Heart right ventricle (tissue), 16 donors: ENCODE measurements at regions not wholly inside any gene's neighbourhood (a gene's known extent, or its start where the extent isn't known, plus 50 kb on each side); places are given as distances from the start of the nearest gene placed in this dataset.

Experiments
- ATAC-seq, 8 donors: fragments of 200-7000 bp; cut with Tn5 transposase; one replicate each; pipeline ENCODE4 v1.9.1; 2020; ENCODE audit warnings: mild to moderate bottlenecking in 8 of 8, moderate library complexity in 8 of 8, moderate number of reproducible peaks in 1 of 8
- DNase-seq, 2 donors: peaks; one replicate each; pipeline ENCODE4 v3.0.0-alpha.2; 2020
- H3K27ac ChIP-seq, 10 donors: fragments of 200-600 bp; sonication (generic) in 2 of 10; one replicate each; pipeline versions ENCODE4 v1.5.0 to v1.8.0; 2020 to 2022; ENCODE audit warnings: mild to moderate bottlenecking in 3 of 10
- H3K27me3 ChIP-seq, 7 donors: fragments of 200-600 bp; one replicate each; pipeline ENCODE4 v1.8.0; 2021 to 2022; ENCODE audit warnings: mild to moderate bottlenecking in 2 of 7
- H3K36me3 ChIP-seq, 9 donors: fragments of 200-600 bp; sonication (generic) in 1 of 9; one replicate each; pipeline versions ENCODE4 v1.5.0 to v1.8.0; 2020 to 2022; ENCODE audit warnings: mild to moderate bottlenecking in 2 of 9
- H3K4me1 ChIP-seq, 9 donors: fragments of 200-600 bp; sonication (generic) in 1 of 9; one replicate each; pipeline versions ENCODE4 v1.5.0 to v1.8.0; 2020 to 2022; ENCODE audit warnings: mild to moderate bottlenecking in 4 of 9
- H3K4me3 ChIP-seq, 10 donors: fragments of 200-600 bp; sonication (generic) in 2 of 10; one replicate each; pipeline versions ENCODE4 v1.5.0 to v1.8.0; 2020 to 2022; ENCODE audit warnings: mild to moderate bottlenecking in 7 of 10, moderate library complexity in 2 of 10
- H3K9me3 ChIP-seq, 11 donors: fragments of 200-600 bp in 10 of 11; sonication (generic) in 2 of 11; one replicate each; pipeline versions ENCODE4 v1.5.0 to v1.8.0; 2013 to 2022; ENCODE audit warnings: mild to moderate bottlenecking in 2 of 11, control low read depth in 1 of 11, moderate library complexity in 1 of 11
- WGBS, 2 donors: extraction: QIAGEN DNeasy Blood & Tissue Kit; methylation state at CpG; one replicate each; pipeline ENCODE4 v1.1.7; 2013; ENCODE audit warnings: inconsistent platforms in 1 of 2; 5-methylcytosine and 5-hydroxymethylcytosine counted together
- intact Hi-C, 10 donors: fragments of 100-400 bp; cut with DNase I; formaldehyde crosslinking; loops; one replicate each; pipeline versions ENCODE4 v1.11.1 to v1.14.2; 2022
- TF ChIP-seq, protein P1 (sequence below), 9 donors: fragments of 200-600 bp; sonication (generic) in 2 of 9; IDR thresholded peaks; one replicate each; pipeline versions ENCODE4 v1.5.0 to v1.8.0; 2021 to 2022; ENCODE audit warnings: antibody characterized with exemption in 9 of 9, mild to moderate bottlenecking in 5 of 9, moderate library complexity in 1 of 9
- donor health status: Arrhythmogenic right ventricular cardiomyopathy.
- donor health status: ischemic (EF 13 %, LVEDD 7.1; RV severe dilation, severe dysfunction).
- donor health status: healthy with polysubstance abuse.
- donor health status: DM: no; HTN: yes; CAD: no.
- donor health status: DM: no; HTN: no; CAD: no.
- donor health status: ischemic (EF 25% LVEDD 6.9; RV normal size, moderate dysfunction).
- donor health status: ischemic (EF 25% LVEDD 5.7; RV mildly dilated, moderate dysfunction).
- donor health status: healthy.
- donor health status: DM: yes; HTN: yes; CAD: no.
- donor health status: Ischemic cardiomyopathy.
- donor health status: ischemic (EF 35%, LVEDD 5.7; RV mildly dilated, moderate dysfunction).
- donor health status: nonischemic (EF 11% LVEDD 7.7; RV severe dilation, severe dysfunction).
- donor health status: DM: yes; HTN: yes; CAD: no.
- donor health status: PGD.
- donor health status: ischemic (EF 29% LVEDD 5.4; RV normal size, mild dysfunction).
- donor health status: nonischemic (EF 23%, LVEDD 6.1; RV moderate dilation, normal function).

GRCh38 chr3:137385922-137386321, 378.2 kb upstream of the SOX14 start:
- H3K4me1 ChIP-seq, result no peaks in the 10 kb centered on the region
- no peaks in the 10 kb centered on the region for H3K27me3 ChIP-seq
- H3K27ac ChIP-seq, result no peak overlapping the region
- H3K36me3 ChIP-seq, result no peaks in the 10 kb centered on the region
- H3K9me3 ChIP-seq, result peaks cover 0 to 25% (median 0%) of the 10 kb centered on the region in 11 donors
- ATAC-seq, result no peak
- no peak for DNase-seq
- intact Hi-C loops, result no loop called here
- 85 to 90% methylated on average over 1 of the region's 1 CpG for WGBS, 2 donors
- no peak overlapping the region for H3K4me3 ChIP-seq
- TF ChIP-seq, protein P1, sequence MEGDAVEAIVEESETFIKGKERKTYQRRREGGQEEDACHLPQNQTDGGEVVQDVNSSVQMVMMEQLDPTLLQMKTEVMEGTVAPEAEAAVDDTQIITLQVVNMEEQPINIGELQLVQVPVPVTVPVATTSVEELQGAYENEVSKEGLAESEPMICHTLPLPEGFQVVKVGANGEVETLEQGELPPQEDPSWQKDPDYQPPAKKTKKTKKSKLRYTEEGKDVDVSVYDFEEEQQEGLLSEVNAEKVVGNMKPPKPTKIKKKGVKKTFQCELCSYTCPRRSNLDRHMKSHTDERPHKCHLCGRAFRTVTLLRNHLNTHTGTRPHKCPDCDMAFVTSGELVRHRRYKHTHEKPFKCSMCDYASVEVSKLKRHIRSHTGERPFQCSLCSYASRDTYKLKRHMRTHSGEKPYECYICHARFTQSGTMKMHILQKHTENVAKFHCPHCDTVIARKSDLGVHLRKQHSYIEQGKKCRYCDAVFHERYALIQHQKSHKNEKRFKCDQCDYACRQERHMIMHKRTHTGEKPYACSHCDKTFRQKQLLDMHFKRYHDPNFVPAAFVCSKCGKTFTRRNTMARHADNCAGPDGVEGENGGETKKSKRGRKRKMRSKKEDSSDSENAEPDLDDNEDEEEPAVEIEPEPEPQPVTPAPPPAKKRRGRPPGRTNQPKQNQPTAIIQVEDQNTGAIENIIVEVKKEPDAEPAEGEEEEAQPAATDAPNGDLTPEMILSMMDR (IDR thresholded peaks at IDR 0.05), result no peak

- Histone ChIP-seq H3K9me3 (peaks cover 0 to 5% (median 0%) of the 10 kb centered on the region in 11 donors), H3K4me1 (no peaks in the 10 kb centered on the region), H3K27me3 (no peaks in the 10 kb centered on the region)
Measured at GRCh38 chr3:137409584-137409983, 354.5 kb upstream of the SOX14 start.

DNA sequence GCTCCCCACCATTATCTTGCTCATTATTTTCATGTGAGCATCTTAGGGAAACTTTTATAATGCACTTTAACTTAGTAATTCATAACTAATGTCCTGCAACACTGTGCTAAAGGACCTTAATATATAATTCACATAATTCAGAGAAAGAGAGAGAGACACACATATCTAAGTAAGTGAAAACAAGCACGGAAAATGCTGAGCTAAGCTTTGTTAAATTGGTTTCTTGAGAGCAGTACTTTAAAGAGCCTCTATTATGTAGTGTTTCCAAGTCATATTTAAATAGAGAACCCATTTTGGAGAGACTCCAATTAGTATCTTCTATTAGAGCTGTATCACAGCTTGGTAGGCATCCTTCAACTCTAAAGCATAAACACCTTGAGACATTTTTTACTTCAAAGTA, 354.1 kb upstream of the SOX14 start:
- no peak overlapping the region for H3K4me3 ChIP-seq
- H3K4me1 ChIP-seq, result no peaks in the 10 kb centered on the region
- no peaks in the 10 kb centered on the region for H3K36me3 ChIP-seq
- H3K9me3 ChIP-seq, result peaks cover 0 to 5% (median 0%) of the 10 kb centered on the region in 11 donors
- no peaks in the 10 kb centered on the region for H3K27me3 ChIP-seq
- TF ChIP-seq, protein P1 (IDR thresholded peaks at IDR 0.05), result no peak
- DNase-seq (no peak), ATAC-seq (no peak)
- WGBS, 2 donors, result 61 to 69% methylated on average over 1 of the region's 1 CpG
- intact Hi-C loops, result no loop called here
- H3K27ac ChIP-seq, result no peak overlapping the region

More at GRCh38 chr3:137409584-137409983, 354.5 kb upstream of the SOX14 start:
- no peak for ATAC-seq
- intact Hi-C loops, result no loop called here
- H3K36me3 ChIP-seq, result no peaks in the 10 kb centered on the region
- WGBS, 2 donors, result 21 to 26% methylated on average over 2 of the region's 2 CpGs
- DNase-seq, result no peak
- TF ChIP-seq, protein P1 (IDR thresholded peaks at IDR 0.05), result no peak
- no peak overlapping the region for H3K4me3 ChIP-seq
- H3K27ac ChIP-seq, result no peak overlapping the region

DNA sequence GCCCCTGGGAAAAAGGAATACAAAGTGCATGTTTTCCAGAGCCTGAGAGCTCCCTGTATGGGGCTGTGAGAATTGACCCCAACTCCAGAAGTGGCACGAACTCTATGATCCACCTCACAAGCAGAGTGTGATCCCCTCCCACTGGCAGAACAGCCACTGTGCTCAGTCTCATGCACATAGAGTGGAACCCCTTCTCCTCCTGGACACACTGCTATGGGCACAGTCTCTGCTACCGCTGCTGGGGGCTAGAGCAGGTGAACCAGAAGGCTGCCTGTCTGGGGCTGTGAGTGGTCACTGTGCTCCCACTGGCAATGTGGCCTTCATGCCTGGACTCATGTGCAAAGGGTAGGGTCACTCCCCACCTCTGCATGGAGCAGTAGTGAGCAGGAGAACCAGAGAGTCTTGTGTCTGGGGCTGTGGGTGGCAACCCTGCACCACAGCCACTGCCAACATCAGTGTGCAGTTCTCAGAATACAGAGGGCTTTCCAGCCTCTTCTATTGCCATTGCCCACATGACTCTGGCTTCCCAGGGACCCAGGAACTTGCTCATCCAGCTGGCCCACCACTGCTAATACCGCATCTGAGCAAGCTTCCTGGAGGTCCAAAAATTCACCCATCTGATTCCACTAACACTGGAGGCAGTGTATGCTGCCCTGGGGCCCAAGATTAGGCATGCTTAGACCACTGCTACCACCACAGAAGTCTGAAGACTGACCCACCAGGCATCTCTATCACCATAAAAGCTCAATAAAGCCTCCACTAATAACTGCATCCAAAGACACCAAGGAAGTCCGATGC, 343.7 kb upstream of the SOX14 start:
- H3K9me3 ChIP-seq, result peaks cover 0 to 43% (median 13%) of the 10 kb centered on the region in 11 donors
- H3K36me3 ChIP-seq, result no peaks in the 10 kb centered on the region
- WGBS, 2 donors, result 89 to 94% methylated on average over 4 of the region's 4 CpGs
- no peaks in the 10 kb centered on the region for H3K27me3 ChIP-seq
- DNase-seq (no peak), ATAC-seq (no peak)
- intact Hi-C loops, result no loop called here
- H3K4me1 ChIP-seq, result no peaks in the 10 kb centered on the region
- TF ChIP-seq, protein P1 (IDR thresholded peaks at IDR 0.05), result no peak
- H3K4me3 ChIP-seq, result no peak overlapping the region
- H3K27ac ChIP-seq, result no peak overlapping the region
